Parathyroid adenoma (tissue), 2 donors: ENCODE measurements at regions not wholly inside any gene's neighbourhood (a gene's known extent, or its start where the extent isn't known, plus 50 kb on each side); places are given as distances from the start of the nearest gene placed in this dataset.

ENCODE experiments used
- H2AFZ ChIP-seq: fragments of 300-600 bp; sonication (generic); one replicate; pipeline ENCODE4 v1.7.0; 2017; ENCODE audit warnings: antibody characterized with exemption, mild to moderate bottlenecking
- H3K27ac ChIP-seq: fragments of 300-600 bp; sonication (generic); one replicate; pipeline ENCODE4 v1.7.0; 2017
- H3K27me3 ChIP-seq: fragments of 300-600 bp; sonication (generic); one replicate; pipeline ENCODE4 v1.7.0; 2017; ENCODE audit warnings: low read length; ENCODE audit not compliant: control insufficient read depth, insufficient read depth
- H3K36me3 ChIP-seq: fragments of 300-600 bp; sonication (generic); one replicate; pipeline ENCODE4 v1.7.0; 2017; ENCODE audit warnings: low read length; ENCODE audit not compliant: control insufficient read depth, insufficient read depth
- H3K4me1 ChIP-seq: fragments of 300-600 bp; sonication (generic); one replicate; pipeline ENCODE4 v1.7.0; 2017; ENCODE audit warnings: control low read depth
- H3K4me2 ChIP-seq: fragments of 300-600 bp; sonication (generic); one replicate; pipeline ENCODE4 v1.7.0; 2017; ENCODE audit warnings: low read length
- H3K4me3 ChIP-seq: fragments of 300-600 bp; sonication (generic); one replicate; pipeline ENCODE4 v1.7.0; 2017; ENCODE audit warnings: low read depth, low read length
- H3K79me2 ChIP-seq: fragments of 300-600 bp; sonication (generic); one replicate; pipeline ENCODE4 v1.7.0; 2017; ENCODE audit warnings: control low read depth
- H3K9ac ChIP-seq: fragments of 300-600 bp; sonication (generic); one replicate; pipeline ENCODE4 v1.7.0; 2017; ENCODE audit warnings: mild to moderate bottlenecking
- H3K9me3 ChIP-seq: fragments of 300-600 bp; sonication (generic); one replicate; pipeline ENCODE4 v1.7.0; 2017; ENCODE audit warnings: low read length; ENCODE audit not compliant: control insufficient read depth
- TF ChIP-seq, protein P1 (sequence below): fragments of 300-600 bp; sonication (generic); IDR thresholded peaks from one replicate; pipeline ENCODE4 v1.7.0; 2017; ENCODE audit warnings: antibody characterized with exemption, mild to moderate bottlenecking
- donor health status: primary hyperparathyroidism.

DNA sequence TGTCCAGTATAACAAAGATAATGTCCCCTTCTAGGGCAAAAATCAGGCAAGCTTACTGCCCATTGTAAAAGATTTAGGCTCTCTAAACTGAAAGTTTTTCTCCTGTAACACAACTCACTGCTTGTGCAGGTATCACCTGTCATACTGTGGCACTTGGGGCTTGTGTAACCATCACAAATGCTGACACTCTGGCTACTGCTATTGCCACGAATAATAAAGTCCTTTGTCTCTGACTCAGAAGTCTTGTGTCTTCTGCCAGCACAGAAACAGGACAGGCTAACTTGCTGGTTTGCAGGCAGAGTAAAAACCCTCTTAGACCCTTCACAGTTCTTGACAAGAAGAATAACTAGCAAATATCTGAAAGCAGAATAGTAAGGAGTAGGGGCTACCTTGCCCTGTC, 273.9 kb downstream of the RPS24 start:
- no peak overlapping the region for H3K27ac ChIP-seq
- H3K4me3 ChIP-seq, result no peak overlapping the region
- TF ChIP-seq, protein P1, sequence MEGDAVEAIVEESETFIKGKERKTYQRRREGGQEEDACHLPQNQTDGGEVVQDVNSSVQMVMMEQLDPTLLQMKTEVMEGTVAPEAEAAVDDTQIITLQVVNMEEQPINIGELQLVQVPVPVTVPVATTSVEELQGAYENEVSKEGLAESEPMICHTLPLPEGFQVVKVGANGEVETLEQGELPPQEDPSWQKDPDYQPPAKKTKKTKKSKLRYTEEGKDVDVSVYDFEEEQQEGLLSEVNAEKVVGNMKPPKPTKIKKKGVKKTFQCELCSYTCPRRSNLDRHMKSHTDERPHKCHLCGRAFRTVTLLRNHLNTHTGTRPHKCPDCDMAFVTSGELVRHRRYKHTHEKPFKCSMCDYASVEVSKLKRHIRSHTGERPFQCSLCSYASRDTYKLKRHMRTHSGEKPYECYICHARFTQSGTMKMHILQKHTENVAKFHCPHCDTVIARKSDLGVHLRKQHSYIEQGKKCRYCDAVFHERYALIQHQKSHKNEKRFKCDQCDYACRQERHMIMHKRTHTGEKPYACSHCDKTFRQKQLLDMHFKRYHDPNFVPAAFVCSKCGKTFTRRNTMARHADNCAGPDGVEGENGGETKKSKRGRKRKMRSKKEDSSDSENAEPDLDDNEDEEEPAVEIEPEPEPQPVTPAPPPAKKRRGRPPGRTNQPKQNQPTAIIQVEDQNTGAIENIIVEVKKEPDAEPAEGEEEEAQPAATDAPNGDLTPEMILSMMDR, result no peak
- H3K4me1 ChIP-seq, result peaks cover 8% of the 10 kb centered on the region
- H3K79me2 ChIP-seq, result no peaks in the 10 kb centered on the region
- H3K4me2 ChIP-seq, result no peak overlapping the region
- no peak overlapping the region for H3K9ac ChIP-seq
- H2AFZ ChIP-seq, result no peak overlapping the region
- no peaks in the 10 kb centered on the region for H3K27me3 ChIP-seq
- H3K9me3 ChIP-seq, result no peaks in the 10 kb centered on the region
- no peaks in the 10 kb centered on the region for H3K36me3 ChIP-seq

DNA sequence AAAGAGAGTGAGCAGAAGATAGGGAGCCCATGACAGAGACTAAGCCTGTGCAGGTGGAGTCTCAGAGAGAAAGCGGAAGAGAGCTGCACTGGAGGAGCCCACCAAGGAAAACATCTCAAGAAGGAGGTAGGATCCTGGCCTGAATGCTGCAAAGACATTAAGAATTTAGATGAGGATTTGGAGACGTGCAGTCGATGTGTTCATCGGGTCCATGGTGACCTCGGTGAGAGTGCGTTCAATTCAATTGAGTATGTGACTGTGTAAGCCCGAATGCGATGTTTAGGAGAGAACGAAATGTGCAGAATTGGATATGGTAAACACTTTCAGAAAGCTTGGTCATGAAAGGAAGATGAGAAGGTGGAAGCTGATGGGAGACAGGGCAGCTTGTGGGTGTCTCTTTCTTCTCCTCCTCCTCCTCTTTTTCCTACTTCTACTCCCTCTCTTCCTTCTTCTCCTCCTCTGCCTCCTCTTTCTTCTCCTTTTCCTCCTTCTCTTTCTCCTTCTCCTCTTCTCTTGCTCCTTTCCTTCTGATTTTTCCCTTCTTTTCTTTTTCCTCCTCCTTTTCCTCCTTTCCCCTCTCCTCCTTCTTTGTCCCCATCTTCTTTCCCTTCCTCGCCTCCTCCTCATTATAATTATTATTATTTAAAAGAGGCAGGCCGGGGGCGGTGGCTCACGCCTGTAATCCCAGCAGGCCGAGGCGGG, 276.0 kb downstream of the RPS24 start:
- Histone ChIP-seq H3K36me3 (no peaks in the 10 kb centered on the region), H3K9me3 (no peaks in the 10 kb centered on the region), H3K27me3 (no peaks in the 10 kb centered on the region), H3K9ac (no peak overlapping the region), H3K27ac (no peak overlapping the region), H3K79me2 (no peaks in the 10 kb centered on the region), H2AFZ (no peak overlapping the region), H3K4me3 (no peak overlapping the region), H3K4me1 (no peaks in the 10 kb centered on the region), H3K4me2 (no peak overlapping the region)
- TF ChIP-seq, protein P1, result no peak

DNA sequence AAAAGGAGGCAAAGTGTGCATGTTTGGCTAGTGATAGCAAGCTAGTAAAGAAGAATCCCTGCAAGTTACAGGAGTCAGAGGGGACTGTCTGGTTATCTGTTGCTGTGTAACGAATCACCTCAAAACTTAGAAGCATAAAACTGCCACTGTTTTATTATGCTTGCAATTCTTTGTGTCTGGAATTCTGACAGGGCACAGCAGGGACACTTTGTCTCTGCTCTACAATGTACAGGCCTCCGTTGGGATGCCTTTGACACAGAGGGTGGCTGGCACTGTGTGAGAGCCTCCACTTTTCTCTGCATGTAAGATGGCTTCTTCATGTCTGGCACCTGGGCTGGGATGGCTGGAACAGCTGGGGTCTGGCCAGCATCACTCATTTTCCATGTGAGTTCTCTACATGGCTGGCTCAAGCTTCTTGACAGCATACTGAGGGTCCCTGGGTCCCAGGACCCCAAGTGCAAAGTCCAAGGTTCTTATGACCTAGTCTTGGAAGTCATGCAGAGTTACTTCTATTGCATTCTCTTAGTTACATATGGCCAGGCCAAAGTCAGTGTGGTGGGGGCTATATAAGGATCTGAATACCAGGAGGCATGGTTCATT, 276.9 kb downstream of the RPS24 start:
- Histone ChIP-seq H3K36me3 (no peaks in the 10 kb centered on the region), H3K9me3 (no peaks in the 10 kb centered on the region), H2AFZ (no peak overlapping the region), H3K27me3 (no peaks in the 10 kb centered on the region), H3K27ac (no peak overlapping the region), H3K9ac (no peak overlapping the region), H3K79me2 (no peaks in the 10 kb centered on the region), H3K4me1 (no peaks in the 10 kb centered on the region), H3K4me2 (no peak overlapping the region), H3K4me3 (no peak overlapping the region)
- TF ChIP-seq, protein P1, result no peak

DNA sequence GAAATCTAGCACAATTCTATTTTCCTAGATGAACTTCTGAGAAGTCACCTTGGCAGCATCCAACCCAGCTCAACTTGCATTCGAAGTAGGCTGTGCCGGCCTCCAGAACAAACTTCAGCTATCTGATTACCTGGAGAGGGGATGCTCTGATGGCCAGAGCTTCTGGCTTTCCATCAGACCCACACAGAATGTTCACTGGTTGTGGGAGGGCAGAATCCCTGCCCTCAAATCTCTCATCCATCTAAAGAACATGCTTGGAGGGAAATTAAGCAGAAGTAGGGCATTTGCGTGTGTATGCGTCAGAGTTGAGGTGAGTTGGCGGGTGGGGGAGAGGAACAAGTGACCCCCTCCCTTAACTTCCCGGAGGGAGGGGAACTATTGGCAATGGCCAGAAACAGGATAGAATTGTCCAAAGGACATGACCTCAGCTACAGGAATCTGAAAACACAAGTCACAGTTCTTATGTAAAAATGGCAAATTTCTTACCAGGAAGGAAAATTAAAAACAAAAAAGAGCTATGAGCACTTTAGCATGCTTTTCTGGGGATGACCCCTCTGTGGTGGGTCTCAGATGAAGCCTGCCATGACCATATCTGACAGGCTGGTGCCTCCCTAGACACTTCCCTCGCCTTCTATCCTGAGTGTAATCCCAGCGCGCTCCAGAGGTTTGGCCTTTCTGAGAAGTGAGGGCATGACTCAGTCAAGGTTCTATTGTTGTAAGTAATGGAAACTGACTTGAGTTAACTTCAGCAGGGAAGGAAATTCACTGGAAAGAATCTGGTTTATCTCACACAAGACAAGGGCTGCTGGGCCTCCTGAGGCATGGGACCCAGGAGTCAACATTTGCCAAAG, 278.8 kb downstream of the RPS24 start:
- Histone ChIP-seq H3K9me3 (no peaks in the 10 kb centered on the region), H3K79me2 (no peaks in the 10 kb centered on the region), H3K4me3 (no peak overlapping the region), H3K36me3 (no peaks in the 10 kb centered on the region), H3K4me1 (peaks cover 8% of the 10 kb centered on the region), H3K27me3 (no peaks in the 10 kb centered on the region), H3K9ac (no peak overlapping the region), H3K4me2 (no peak overlapping the region), H3K27ac (peak overlapping the region; percentile 33), H2AFZ (no peak overlapping the region)
- TF ChIP-seq, protein P1, result no peak
